Progenitor cell of endocrine pancreas (in vitro differentiated cells): ENCODE measurements at regions not wholly inside any gene's neighbourhood (a gene's known extent, or its start where the extent isn't known, plus 50 kb on each side); places are given as distances from the start of the nearest gene placed in this dataset.

Experiments
- DNase-seq: peaks from one replicate; pipeline ENCODE4 v3.0.0; 2021; ENCODE audit warnings: low spot score; ENCODE audit not compliant: unreplicated experiment
- H3K27ac Mint-ChIP-seq: 2 replicates; pipeline ENCODE4 v1.8.0; 2021; ENCODE audit warnings: mild to moderate bottlenecking, moderate library complexity, mixed read lengths
- H3K27me3 Mint-ChIP-seq: 2 replicates; pipeline ENCODE4 v1.8.0; 2021; ENCODE audit warnings: mixed read lengths
- H3K36me3 Mint-ChIP-seq: 2 replicates; pipeline ENCODE4 v1.8.0; 2022; ENCODE audit warnings: mixed read lengths; ENCODE audit not compliant: insufficient read depth
- H3K4me1 Mint-ChIP-seq: 2 replicates; pipeline ENCODE4 v1.8.0; 2021; ENCODE audit warnings: low read depth, mixed read lengths
- H3K4me3 Mint-ChIP-seq: 2 replicates; pipeline ENCODE4 v1.8.0; 2021; ENCODE audit warnings: low read depth, mild to moderate bottlenecking, moderate library complexity, mixed read lengths
- H3K9me3 Mint-ChIP-seq: 2 replicates; pipeline ENCODE4 v1.8.0; 2021; ENCODE audit warnings: low read depth, mixed read lengths
- CTCF ChIP-seq: fragments of 200-600 bp; sonication (generic); IDR thresholded peaks from one replicate; pipeline ENCODE4 v1.5.0; 2021; ENCODE audit warnings: antibody characterized with exemption, mild to moderate bottlenecking; ENCODE audit not compliant: unreplicated experiment

- Mint-ChIP-seq H3K36me3 (no peaks in the 10 kb centered on the region), H3K4me3 (no peak overlapping the region), H3K9me3 (peaks cover 3% of the 10 kb centered on the region), H3K27ac (no peak overlapping the region), H3K4me1 (no peaks in the 10 kb centered on the region), H3K27me3 (peaks cover under 1% of the 10 kb centered on the region)
- no peak for TF ChIP-seq CTCF
- no peak for DNase-seq
These were observed 111.3 kb upstream of the SLC14A2 start for GRCh38 chr18:45503990-45504389.

GRCh38 chr18:45505497-45506206 lies 109.6 kb upstream of the SLC14A2 start:
- H3K36me3 Mint-ChIP-seq, result no peaks in the 10 kb centered on the region
- H3K9me3 Mint-ChIP-seq, result peaks cover 3% of the 10 kb centered on the region
- no peaks in the 10 kb centered on the region for H3K27me3 Mint-ChIP-seq
- DNase-seq, result no peak
- no peaks in the 10 kb centered on the region for H3K4me1 Mint-ChIP-seq
- no peak overlapping the region for H3K27ac Mint-ChIP-seq
- TF ChIP-seq CTCF, result no peak
- H3K4me3 Mint-ChIP-seq, result no peak overlapping the region

- DNase-seq, result no peak
- no peaks in the 10 kb centered on the region for H3K27me3 Mint-ChIP-seq
- no peak overlapping the region for H3K27ac Mint-ChIP-seq
- H3K4me3 Mint-ChIP-seq, result no peak overlapping the region
- no peak for TF ChIP-seq CTCF
- H3K36me3 Mint-ChIP-seq, result no peaks in the 10 kb centered on the region
- H3K9me3 Mint-ChIP-seq, result peaks cover 3% of the 10 kb centered on the region
- H3K4me1 Mint-ChIP-seq, result no peaks in the 10 kb centered on the region
These were observed 108.3 kb upstream of the SLC14A2 start for GRCh38 chr18:45506951-45507350.

- H3K9me3 Mint-ChIP-seq, result peaks cover 3% of the 10 kb centered on the region
- H3K4me1 Mint-ChIP-seq, result peaks cover 3% of the 10 kb centered on the region
- no peak for DNase-seq
- no peaks in the 10 kb centered on the region for H3K36me3 Mint-ChIP-seq
- no peak overlapping the region for H3K4me3 Mint-ChIP-seq
- H3K27ac Mint-ChIP-seq, result no peak overlapping the region
- no peaks in the 10 kb centered on the region for H3K27me3 Mint-ChIP-seq
- TF ChIP-seq CTCF, result no peak
These were observed 105.7 kb upstream of the SLC14A2 start for GRCh38 chr18:45509535-45509934.

- H3K36me3 Mint-ChIP-seq, result no peaks in the 10 kb centered on the region
- H3K4me3 Mint-ChIP-seq, result no peak overlapping the region
- H3K9me3 Mint-ChIP-seq, result peaks cover 3% of the 10 kb centered on the region
- TF ChIP-seq CTCF, result no peak
- peak overlapping the region; percentile 17 for H3K27ac Mint-ChIP-seq
- peaks cover 6% of the 10 kb centered on the region for H3K27me3 Mint-ChIP-seq
- no peak for DNase-seq
- H3K4me1 Mint-ChIP-seq, result peaks cover 3% of the 10 kb centered on the region
These were observed 104.6 kb upstream of the SLC14A2 start for GRCh38 chr18:45510656-45511055.
